Tibial nerve (tissue), 4 donors: ENCODE measurements at regions not wholly inside any gene's neighbourhood (a gene's known extent, or its start where the extent isn't known, plus 50 kb on each side); places are given as distances from the start of the nearest gene placed in this dataset.

Experiments
- EP300 ChIP-seq, 2 donors: sonication (generic); formaldehyde crosslinking; IDR thresholded peaks; one replicate each; pipeline ENCODE4 v1.6.1; 2017; ENCODE audit warnings: antibody characterized with exemption in 2 of 2, mild to moderate bottlenecking in 1 of 2
- POLR2A ChIP-seq, 2 donors: fragments of 450-650 bp; IDR thresholded peaks; one replicate each; pipeline ENCODE4 v1.6.1; 2017; ENCODE audit warnings: antibody characterized with exemption in 2 of 2, mild to moderate bottlenecking in 2 of 2, moderate library complexity in 2 of 2
- TF ChIP-seq, protein P1 (sequence below), 5 experiments: fragments of 200-600 bp in 3 of 5; fragments of 450-650 bp in 2 of 5; sonication (generic) in 3 of 5; IDR thresholded peaks; one replicate each; pipeline ENCODE4 v1.5.1; 2016 to 2019; ENCODE audit warnings: antibody characterized with exemption in 5 of 5, mild to moderate bottlenecking in 3 of 5, moderate library complexity in 2 of 5

DNA sequence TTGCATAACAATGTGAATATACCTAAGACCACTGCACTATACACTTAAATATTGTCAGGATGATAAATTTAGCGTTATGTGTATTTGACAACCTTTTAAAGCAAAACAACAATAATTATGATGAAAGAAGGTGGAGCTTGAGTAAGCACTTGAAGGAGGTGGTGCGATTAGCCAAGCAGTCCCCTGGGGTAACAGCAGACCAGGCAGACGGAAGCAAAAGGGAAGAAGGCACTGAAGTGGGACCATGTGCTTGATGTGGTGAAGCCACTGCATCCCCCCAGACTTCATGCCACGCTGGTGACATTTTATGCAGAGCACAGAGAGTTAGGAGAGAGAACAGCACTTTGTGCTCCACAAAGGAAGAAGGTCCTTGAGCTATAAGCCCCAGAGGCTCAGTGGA is 58.3 kb upstream of the ZNF507 start:
- no peak for TF ChIP-seq EP300 (IDR thresholded peaks at IDR 0.05)
- TF ChIP-seq, protein P1, sequence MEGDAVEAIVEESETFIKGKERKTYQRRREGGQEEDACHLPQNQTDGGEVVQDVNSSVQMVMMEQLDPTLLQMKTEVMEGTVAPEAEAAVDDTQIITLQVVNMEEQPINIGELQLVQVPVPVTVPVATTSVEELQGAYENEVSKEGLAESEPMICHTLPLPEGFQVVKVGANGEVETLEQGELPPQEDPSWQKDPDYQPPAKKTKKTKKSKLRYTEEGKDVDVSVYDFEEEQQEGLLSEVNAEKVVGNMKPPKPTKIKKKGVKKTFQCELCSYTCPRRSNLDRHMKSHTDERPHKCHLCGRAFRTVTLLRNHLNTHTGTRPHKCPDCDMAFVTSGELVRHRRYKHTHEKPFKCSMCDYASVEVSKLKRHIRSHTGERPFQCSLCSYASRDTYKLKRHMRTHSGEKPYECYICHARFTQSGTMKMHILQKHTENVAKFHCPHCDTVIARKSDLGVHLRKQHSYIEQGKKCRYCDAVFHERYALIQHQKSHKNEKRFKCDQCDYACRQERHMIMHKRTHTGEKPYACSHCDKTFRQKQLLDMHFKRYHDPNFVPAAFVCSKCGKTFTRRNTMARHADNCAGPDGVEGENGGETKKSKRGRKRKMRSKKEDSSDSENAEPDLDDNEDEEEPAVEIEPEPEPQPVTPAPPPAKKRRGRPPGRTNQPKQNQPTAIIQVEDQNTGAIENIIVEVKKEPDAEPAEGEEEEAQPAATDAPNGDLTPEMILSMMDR (IDR thresholded peaks at IDR 0.05), result no peak
- TF ChIP-seq POLR2A (IDR thresholded peaks at IDR 0.05), result no peak
